GM19467 (cell line): ENCODE measurements at regions not wholly inside any gene's neighbourhood (a gene's known extent, or its start where the extent isn't known, plus 50 kb on each side); places are given as distances from the start of the nearest gene placed in this dataset.
"Not testable (repeated sequence)": the region's sequence is repeated elsewhere in the genome, so short reads cannot be mapped to it uniquely, and the experiment has no call there.

ENCODE experiments used
- ATAC-seq: cut with Tn5 transposase; IDR thresholded peaks from one replicate; pipeline ENCODE4 v1.9.1; 2021; ENCODE audit warnings: mild to moderate bottlenecking, moderate library complexity; ENCODE audit not compliant: unreplicated experiment

DNA sequence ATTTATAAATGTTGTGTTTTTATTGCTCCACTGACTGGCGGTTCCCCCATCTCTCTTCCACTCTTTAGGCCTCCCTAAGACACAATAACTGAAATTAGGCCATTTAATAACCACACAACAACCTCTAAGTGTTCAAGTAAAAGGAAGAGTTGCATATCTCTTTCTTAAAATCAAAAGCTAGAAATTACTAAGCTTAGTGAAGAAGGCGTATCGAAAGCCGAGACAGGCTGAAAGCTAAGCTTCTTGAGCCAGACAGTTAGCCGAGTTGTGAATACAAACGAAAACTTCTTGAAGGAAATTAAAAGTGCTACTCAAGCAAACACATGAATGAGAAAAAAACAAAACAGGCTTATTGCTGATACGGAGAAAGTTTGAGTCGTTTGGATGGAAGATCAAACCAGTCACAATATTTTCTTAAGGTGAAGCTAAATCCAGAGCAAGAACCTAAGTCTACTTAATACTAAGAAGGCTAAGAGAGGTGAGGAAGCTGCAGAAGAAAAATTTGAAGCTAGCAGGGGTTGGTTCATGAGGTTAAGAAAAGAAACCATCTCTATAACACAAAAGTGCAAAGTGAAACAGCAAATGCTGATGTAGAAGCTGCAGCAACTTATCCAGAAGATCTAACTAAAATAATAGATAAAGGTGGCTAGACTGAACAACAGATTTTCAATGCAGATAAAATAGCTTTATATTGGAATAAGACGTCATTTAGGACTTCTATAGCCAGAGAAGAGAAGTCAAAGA lies 194.0 kb upstream of the TTC29 start:
- no peak for ATAC-seq

DNA sequence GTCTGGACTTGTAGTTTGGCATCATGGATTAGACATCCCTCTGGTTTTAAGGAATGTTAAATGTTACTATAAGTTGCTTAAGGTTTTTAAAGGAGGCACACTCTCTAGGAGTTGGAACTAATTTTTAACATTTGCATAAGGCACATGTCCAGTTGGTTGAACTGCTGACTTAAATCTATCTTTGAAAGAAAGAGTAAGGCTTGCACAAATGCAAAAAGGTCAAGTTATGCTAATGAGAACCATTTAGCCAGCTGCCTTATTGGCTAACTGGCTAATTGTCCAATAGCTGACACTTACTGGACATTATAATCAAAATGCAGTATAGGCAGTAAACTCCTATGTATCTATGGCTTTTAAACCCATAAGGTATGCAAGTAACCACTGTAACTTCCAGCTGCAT lies 206.1 kb upstream of the TTC29 start:
- ATAC-seq: no peak

DNA sequence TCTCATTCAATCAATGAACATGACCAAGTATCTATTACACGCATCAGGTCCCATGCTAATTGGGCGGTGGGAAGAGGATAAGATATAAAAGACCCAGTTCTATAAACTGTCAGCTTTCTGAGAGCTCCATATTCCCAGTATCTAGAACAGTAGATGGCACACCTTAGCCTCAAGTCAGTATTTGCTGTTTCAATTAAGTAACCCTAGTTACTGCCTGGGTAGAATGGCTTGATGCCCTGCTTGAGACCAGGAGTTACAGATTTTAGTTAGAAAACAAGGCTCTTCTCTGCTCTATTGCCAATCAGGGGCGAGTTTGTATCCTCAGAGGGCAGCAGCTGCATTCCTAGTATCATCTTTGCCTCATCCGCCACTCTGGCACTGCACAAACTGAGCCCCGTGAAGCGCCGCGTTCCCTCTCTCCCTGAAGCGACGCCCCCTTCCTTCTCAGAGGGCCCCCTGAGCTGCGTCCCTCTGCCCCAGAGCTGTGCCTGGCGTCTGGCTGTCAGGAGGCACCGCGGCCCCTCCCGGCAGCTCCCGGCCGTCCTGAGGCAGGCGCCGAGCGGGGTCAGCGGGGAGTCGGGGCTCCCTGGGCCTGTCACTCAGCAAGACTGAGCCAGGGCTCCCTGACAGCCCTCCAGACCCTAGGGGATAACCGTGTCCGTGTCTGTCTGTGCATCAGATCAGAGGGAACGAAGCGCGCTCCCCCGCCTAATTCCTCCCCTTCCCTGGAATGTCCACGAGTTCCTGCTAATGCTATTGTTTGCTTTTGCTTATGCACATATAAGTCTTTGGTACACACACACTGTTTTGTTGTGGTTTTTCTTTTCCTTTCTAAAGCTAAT lies 212.4 kb upstream of the TTC29 start:
- ATAC-seq: no peak

GRCh38 chr4:147160908-147161513 lies 215.3 kb upstream of the TTC29 start:
- ATAC-seq: peak; percentile 96

- ATAC-seq: no peak
Measured at GRCh38 chr4:147163311-147163710, 217.6 kb upstream of the TTC29 start.

DNA sequence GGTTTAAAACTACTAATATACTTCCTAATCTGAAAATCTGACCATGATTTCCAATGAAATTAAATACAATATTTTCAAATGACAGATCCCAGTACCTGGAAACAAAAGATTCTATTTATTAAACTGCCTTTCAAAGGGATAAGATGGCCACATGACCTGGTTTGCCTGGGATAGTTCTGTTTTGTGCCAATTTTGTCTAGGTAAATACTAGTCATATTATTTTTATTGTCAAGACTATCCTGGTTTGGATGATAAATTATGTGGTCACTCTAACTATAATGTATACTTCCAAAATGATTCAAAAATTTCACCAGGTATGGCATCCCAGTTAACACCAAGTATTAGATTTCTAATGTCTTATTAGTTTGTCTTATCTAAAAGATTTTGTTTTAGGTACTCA lies 222.5 kb upstream of the TTC29 start:
- ATAC-seq: not testable (repeated sequence)

- ATAC-seq: no peak
Measured at GRCh38 chr4:147173322-147173721, 227.7 kb upstream of the TTC29 start.

DNA sequence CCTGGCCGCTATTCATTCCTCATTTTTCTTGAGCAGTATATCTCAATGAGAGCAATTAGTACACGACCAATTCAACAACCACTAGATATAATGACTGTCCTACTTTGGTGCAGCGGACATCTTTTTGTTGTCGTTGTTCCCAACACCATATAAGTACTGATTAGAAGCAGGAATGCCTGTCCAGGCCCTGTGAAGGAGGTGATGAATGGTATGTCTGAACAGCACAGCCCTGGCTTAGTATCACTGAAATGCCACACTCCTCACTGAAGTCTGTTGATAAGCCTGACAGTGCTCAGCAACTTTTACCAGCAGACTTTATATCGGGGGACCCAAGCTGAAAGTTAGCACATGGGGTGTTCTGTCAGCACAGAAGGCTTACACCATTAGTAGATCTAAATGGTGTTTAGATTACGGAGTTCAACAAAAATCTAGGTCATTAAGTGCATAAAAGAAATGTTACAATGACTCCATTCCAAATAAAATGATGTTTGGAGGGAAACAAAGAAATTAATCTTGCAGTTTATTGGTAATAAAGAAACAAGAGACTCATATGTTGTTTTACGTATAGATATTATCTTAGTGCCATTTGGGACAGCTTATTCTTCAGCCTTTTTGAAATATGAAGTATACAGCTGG lies 228.3 kb upstream of the TTC29 start:
- ATAC-seq: no peak

DNA sequence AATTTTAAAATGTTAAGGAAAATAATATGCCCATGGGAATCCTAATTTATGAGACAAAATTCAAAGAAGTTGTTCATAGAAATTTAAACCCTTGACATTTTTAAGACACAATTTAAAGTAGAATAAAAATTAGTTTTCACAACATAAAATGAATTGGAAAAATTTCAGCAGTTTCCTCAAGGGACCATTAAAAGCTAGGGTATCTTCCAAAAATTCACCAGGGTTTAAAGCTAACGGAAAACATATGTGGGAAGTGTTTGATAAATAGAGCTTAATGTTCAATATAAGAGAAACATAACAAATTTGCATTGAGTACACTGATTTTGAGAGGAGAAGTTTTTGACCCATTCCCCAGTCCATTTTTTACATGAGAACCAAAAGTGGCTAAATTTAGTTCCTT lies 228.9 kb upstream of the TTC29 start:
- ATAC-seq: no peak

DNA sequence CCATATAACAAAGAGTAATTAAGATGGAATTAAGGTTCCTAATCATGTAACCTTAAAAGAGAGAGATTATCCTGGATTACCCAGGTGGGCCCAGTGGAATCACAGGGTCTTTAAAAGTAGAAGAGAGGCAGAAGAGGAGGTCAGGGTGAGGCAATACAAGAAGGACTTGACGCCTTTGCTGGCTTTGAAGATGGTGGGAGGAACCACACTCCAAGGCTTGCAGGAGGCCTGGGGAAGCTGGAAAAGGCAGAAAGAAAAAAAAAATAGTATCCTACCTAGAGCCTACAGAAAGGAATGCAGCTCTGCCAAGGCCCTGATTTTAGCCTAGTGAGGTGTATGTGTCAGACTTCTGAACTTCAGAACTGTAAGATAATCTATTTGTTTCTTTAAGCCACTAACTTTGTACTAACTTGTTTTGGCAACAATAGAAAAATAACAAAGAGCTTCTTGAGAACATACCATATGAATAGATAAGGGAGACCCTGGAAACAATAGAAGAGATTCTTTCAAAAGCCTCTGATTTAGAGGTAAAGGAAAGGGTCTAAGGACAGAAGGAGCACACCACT lies 229.9 kb upstream of the TTC29 start:
- no peak for ATAC-seq

DNA sequence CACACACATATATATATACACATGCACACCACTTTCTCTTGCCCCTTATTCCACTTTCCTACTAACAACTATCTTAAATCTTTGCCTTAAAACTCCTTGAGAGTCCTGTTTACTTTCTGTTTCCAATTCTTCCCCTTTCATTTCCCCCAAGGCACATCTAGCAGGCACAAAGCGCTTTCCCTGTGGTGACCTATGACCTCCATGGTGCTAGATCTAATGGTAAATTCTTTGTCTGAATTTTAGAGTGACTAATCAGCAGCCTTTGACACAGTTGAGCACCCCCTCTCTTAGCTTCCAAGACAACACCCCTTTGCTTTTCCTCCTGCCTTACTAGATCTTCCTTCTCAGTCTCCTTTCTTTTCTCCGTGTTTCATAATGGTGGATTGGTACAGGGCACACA lies 236.4 kb upstream of the TTC29 start:
- no peak for ATAC-seq

DNA sequence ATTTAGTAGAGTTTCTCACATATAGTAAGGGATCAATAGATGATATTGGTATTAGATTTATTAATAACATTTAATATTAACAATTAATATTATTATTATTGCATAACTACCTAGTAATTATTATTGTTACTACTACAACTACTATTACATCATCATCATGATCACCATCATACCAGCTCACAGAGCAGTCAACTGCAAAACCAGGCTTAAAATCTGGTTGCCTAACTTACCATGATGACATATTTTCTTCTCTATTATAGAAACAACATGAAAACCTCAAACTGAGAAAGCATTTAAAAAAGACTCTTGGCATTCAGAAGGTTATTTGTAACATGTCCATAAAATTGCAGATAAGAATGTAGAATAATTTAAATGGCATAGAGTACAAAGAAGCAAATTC lies 247.0 kb upstream of the TTC29 start:
- ATAC-seq: no peak

DNA sequence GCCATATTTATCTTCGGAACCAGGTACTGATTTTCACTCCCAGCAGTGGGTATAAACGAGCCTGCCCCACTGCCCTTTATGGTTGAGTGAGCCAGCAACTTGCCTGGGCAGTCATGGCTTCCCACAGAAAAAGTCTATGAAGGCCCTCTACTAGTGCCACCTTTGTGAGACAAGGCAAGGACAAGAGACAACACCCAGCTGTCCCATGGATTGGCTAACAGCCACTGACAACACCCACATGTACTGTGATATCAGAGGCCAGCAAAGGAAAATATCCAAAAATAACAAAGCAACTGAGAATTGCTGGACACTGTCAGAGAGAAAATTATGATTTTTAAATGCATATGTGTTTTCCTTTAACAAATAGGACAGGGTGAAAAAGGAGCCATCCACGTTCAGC lies 248.4 kb upstream of the TTC29 start:
- no peak for ATAC-seq

- no peak for ATAC-seq
Measured at GRCh38 chr4:147194604-147195003, 248.9 kb upstream of the TTC29 start.

- no peak for ATAC-seq
Measured at GRCh38 chr4:147195386-147195785, 249.7 kb upstream of the TTC29 start.

DNA sequence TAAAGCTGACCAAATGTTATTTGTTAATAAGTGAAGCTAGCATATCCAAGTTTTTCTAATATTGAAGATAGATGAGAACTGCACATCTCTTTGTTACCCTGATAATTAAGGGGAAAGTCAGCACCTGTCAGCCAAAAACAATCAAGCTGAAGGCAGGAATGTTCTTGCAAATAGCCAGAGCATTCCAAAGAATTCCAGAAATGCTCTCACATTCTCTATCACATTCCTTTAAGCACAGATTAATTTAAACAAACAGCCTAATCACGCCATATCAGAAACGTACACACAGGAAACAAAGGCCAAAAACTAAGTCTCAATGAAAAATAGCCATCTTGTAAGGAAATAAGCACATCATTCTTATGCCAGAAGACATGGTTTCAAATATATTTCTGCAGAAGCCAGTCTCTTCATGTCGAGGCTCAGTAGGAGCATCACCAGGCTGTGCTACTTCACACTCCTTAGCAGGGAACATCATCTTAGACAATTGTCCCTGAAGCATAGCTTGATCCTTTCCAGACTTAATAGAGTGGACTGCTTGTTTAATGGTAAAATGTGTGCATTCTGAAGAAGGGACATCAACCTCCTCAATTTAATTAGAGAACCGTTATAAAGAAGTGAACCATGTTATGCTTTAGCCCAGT lies 252.9 kb upstream of the TTC29 start:
- ATAC-seq: no peak

DNA sequence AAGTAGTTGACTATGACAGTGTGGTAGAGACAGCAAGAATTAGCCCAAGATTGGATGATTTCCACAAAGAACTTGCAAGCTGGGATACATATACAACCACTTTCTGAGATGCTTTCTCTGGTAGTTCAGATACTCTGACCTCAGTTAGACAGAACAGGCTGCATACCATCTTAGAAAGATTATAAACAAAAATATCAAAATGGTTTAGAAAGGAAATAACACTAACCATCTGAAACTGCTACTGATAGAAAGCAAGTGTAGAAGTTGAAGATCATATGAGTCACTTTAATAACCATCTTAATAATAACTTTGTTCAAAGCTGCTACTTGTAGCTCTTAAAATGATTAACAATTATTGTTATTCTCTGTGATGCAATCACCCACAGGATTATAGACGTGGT lies 255.4 kb upstream of the TTC29 start:
- no peak for ATAC-seq

GRCh38 chr4:147206807-147207206 lies 261.1 kb upstream of the TTC29 start:
- ATAC-seq: no peak

DNA sequence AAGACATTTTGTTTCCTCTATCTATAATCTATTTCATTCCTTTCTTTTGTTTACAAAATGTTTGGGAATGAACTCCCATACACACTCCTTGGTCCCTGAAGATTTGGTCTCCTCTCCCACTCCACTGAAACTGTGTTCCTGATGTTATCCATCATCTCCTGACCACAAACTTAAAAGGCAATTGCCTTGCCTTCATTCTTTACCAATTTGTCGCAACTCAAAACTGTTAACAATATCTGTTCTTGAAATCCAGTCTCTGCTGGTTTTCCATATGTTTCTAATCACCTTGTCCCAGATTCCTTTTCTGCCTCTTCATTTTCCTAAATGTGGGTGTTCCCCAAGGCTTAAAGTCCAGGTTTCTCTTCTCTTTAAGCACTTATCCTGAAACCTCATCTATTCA lies 262.2 kb upstream of the TTC29 start:
- ATAC-seq: no peak

DNA sequence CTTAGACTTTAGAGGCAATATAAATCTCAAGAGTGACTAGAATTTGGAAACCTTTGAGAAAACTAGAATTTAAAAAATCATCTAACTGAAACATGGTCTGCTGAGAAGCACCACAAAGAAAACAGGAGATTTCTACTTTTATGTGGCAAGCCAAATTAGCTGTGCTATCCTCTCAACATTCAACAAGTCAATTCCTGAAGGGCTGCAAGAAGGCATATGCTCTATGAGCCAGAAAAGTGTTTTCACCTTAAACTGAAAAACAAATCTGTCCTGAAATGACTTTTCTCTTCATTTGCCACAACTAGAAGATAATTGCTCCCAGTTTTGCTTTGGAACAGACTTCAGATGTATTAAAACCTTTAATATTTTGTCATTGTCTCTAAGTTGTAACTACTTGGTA lies 263.2 kb upstream of the EDNRA start:
- no peak for ATAC-seq

GRCh38 chr4:147219145-147219544 lies 261.8 kb upstream of the EDNRA start:
- ATAC-seq: no peak
